SU-DHL-6 (cell line): ENCODE measurements at regions not wholly inside any gene's neighbourhood (a gene's known extent, or its start where the extent isn't known, plus 50 kb on each side); places are given as distances from the start of the nearest gene placed in this dataset.

Experiments used
- H2AFZ ChIP-seq: fragments of 200-600 bp; sonication (generic); 2 replicates; pipeline ENCODE4 v1.6.1; 2014; ENCODE audit warnings: low read depth, mild to moderate bottlenecking, moderate library complexity, mixed read lengths, antibody characterized with exemption, low read length; ENCODE audit not compliant: severe bottlenecking
- H3F3A ChIP-seq: fragments of 200-600 bp; shearing (Covaris generic); 2 replicates; pipeline ENCODE4 v1.6.0; 2016; ENCODE audit warnings: antibody characterized with exemption, mild to moderate bottlenecking; ENCODE audit not compliant: insufficient read depth
- H3K27ac ChIP-seq: fragments of 200-600 bp; sonication (generic); 2 replicates; pipeline ENCODE4 v1.5.1; 2016; ENCODE audit warnings: low read depth, mild to moderate bottlenecking, low read length, moderate library complexity, mixed read lengths
- H3K27me3 ChIP-seq: fragments of 200-600 bp; sonication (generic), shearing (Covaris generic); 2 replicates; pipeline ENCODE4 v1.6.0; 2014; ENCODE audit warnings: mild to moderate bottlenecking, low read length
- H3K36me3 ChIP-seq: fragments of 200-600 bp; sonication (generic); 2 replicates; pipeline ENCODE4 v1.6.1; 2014; ENCODE audit warnings: mild to moderate bottlenecking, low read length, mixed read lengths
- H3K4me2 ChIP-seq: fragments of 300-600, 200-600 bp; shearing (Covaris generic), sonication (generic); 2 replicates; pipeline ENCODE4 v1.6.0; 2014; ENCODE audit warnings: low read length, low read depth, mild to moderate bottlenecking; ENCODE audit not compliant: poor library complexity, severe bottlenecking
- H3K4me3 ChIP-seq: fragments of 200-600 bp; sonication (generic); 2 replicates; pipeline ENCODE4 v1.5.1; 2014; ENCODE audit warnings: antibody characterized with exemption, low read length, mild to moderate bottlenecking, mixed read lengths; ENCODE audit not compliant: insufficient read depth, poor library complexity, severe bottlenecking
- H3K79me2 ChIP-seq: fragments of 200-600 bp; sonication (generic); 2 replicates; pipeline ENCODE4 v1.6.1; 2014; ENCODE audit warnings: mild to moderate bottlenecking, low read length, moderate library complexity; ENCODE audit not compliant: insufficient read depth
- H3K9ac ChIP-seq: fragments of 200-600 bp; sonication (generic); 2 replicates; pipeline ENCODE4 v1.7.0; 2014; ENCODE audit warnings: mild to moderate bottlenecking, low read length
- H3K9me2 ChIP-seq: fragments of 200-600 bp; sonication (generic); replicated peaks from 2 replicates; pipeline ENCODE4 v1.6.1; 2014; ENCODE audit warnings: low read length; ENCODE audit not compliant: insufficient read depth
- H3K9me3 ChIP-seq: fragments of 200-600 bp; sonication (generic); 2 replicates; pipeline ENCODE4 v1.6.1; 2014; ENCODE audit warnings: low read length, mixed read lengths; ENCODE audit not compliant: insufficient read depth
- H4K20me1 ChIP-seq: fragments of 200-600 bp; sonication (generic); 2 replicates; pipeline ENCODE4 v1.6.1; 2014; ENCODE audit warnings: low read depth, mild to moderate bottlenecking, antibody characterized with exemption, low read length, moderate library complexity, mixed read lengths
- CTCF ChIP-seq: fragments of 200-600 bp; sonication (generic); IDR thresholded peaks from one replicate; pipeline ENCODE4 v1.5.1; 2017; ENCODE audit warnings: antibody characterized with exemption, mild to moderate bottlenecking, low read length, moderate library complexity; ENCODE audit not compliant: insufficient read depth, poor library complexity, severe bottlenecking
- EZH2phosphoT487 ChIP-seq: fragments of 200-600 bp; sonication (generic), shearing (Covaris generic); conservative IDR thresholded peaks from 2 replicates; pipeline ENCODE4 v1.6.1; 2018; ENCODE audit warnings: mild to moderate bottlenecking, antibody characterized with exemption, low read length, moderate library complexity, mixed read lengths

- H3K4me3 ChIP-seq: no peak overlapping the region
- no peak overlapping the region for H2AFZ ChIP-seq
- H3F3A ChIP-seq: no peaks in the 10 kb centered on the region
- H3K9me3 ChIP-seq: no peaks in the 10 kb centered on the region
- H3K4me2 ChIP-seq: no peak overlapping the region
- no peaks in the 10 kb centered on the region for H3K36me3 ChIP-seq
- H3K27me3 ChIP-seq: no peaks in the 10 kb centered on the region; the same call in 1 of the 2 replicates
- no peak overlapping the region for H3K9ac ChIP-seq
- H4K20me1 ChIP-seq: no peaks in the 10 kb centered on the region
- TF ChIP-seq EZH2phosphoT487 (no peak), CTCF (peak; percentile 11)
- no peaks in the 10 kb centered on the region for H3K79me2 ChIP-seq
- no peaks in the 10 kb centered on the region for H3K9me2 ChIP-seq
- H3K27ac ChIP-seq: no peak overlapping the region
Measured at GRCh38 chr4:170589597-170590191, 499.9 kb upstream of the AADAT start.

GRCh38 chr4:170581969-170582368 is 492.2 kb upstream of the AADAT start:
- H4K20me1 ChIP-seq: no peaks in the 10 kb centered on the region
- no peak for TF ChIP-seq EZH2phosphoT487
- TF ChIP-seq CTCF: no peak

GRCh38 chr4:170581322-170581721 is 491.6 kb upstream of the AADAT start:
- Histone ChIP-seq H3K27me3 (no peaks in the 10 kb centered on the region), H3F3A (no peaks in the 10 kb centered on the region), H3K9ac (no peak overlapping the region), H3K4me2 (no peak overlapping the region), H3K9me3 (no peaks in the 10 kb centered on the region), H3K79me2 (no peaks in the 10 kb centered on the region), H3K4me3 (no peak overlapping the region), H3K36me3 (no peaks in the 10 kb centered on the region), H3K27ac (no peak overlapping the region), H4K20me1 (no peaks in the 10 kb centered on the region), H3K9me2 (no peaks in the 10 kb centered on the region), H2AFZ (no peak overlapping the region)
- TF ChIP-seq EZH2phosphoT487 (no peak), CTCF (no peak)

More at GRCh38 chr4:170581969-170582368, 492.2 kb upstream of the AADAT start:
- Histone ChIP-seq H3K9me2 (no peaks in the 10 kb centered on the region), H2AFZ (no peak overlapping the region), H3F3A (no peaks in the 10 kb centered on the region), H3K4me2 (no peak overlapping the region), H3K36me3 (no peaks in the 10 kb centered on the region), H3K4me3 (no peak overlapping the region), H3K9me3 (no peaks in the 10 kb centered on the region), H3K9ac (no peak overlapping the region), H3K27ac (no peak overlapping the region), H3K79me2 (no peaks in the 10 kb centered on the region), H3K27me3 (no peaks in the 10 kb centered on the region)
